ENCODE measurements at regions not wholly inside any gene's neighbourhood (a gene's known extent, or its start where the extent isn't known, plus 50 kb on each side); places are given as distances from the start of the nearest gene placed in this dataset.

- no peaks in the 10 kb centered on the region for H3K4me1 ChIP-seq (ENCODE audit: low read depth, poor library complexity, severe bottlenecking)
- H4K20me1 ChIP-seq (ENCODE audit: insufficient read depth) = no peaks in the 10 kb centered on the region
- H3K27me3 ChIP-seq (ENCODE audit: insufficient read depth, low read depth) = no peaks in the 10 kb centered on the region
- no peak overlapping the region for H3K27ac ChIP-seq
- H2AFZ ChIP-seq (ENCODE audit: low read depth) = no peak overlapping the region
- H3K4me2 ChIP-seq = no peak overlapping the region
- TF ChIP-seq CTCF (conservative IDR thresholded peaks at IDR 0.05; ENCODE audit: low read depth, low read length) = no peak
- no peaks in the 10 kb centered on the region for H3K36me3 ChIP-seq (ENCODE audit: insufficient read depth)
- no peak overlapping the region for H3K9ac ChIP-seq
- no peaks in the 10 kb centered on the region for H3K79me2 ChIP-seq (ENCODE audit: insufficient read depth, low read depth)
- H3K4me3 ChIP-seq (IDR thresholded peaks at IDR 0.05; ENCODE audit: insufficient read depth, low read depth, low read length) = no peak overlapping the region
Measured at GRCh38 chr9:96050861-96051155, 175.3 kb downstream of the ERCC6L2 start.

GRCh38 chr9:96050048-96050860 is 174.8 kb downstream of the ERCC6L2 start:
- no peaks in the 10 kb centered on the region for H4K20me1 ChIP-seq (ENCODE audit: insufficient read depth)
- no peak overlapping the region for H3K9ac ChIP-seq
- no peak overlapping the region for H3K27ac ChIP-seq
- H3K79me2 ChIP-seq (ENCODE audit: insufficient read depth, low read depth) = no peaks in the 10 kb centered on the region
- no peaks in the 10 kb centered on the region for H3K4me1 ChIP-seq (ENCODE audit: low read depth, poor library complexity, severe bottlenecking)
- no peak for TF ChIP-seq CTCF (conservative IDR thresholded peaks at IDR 0.05; ENCODE audit: low read depth, low read length)
- H2AFZ ChIP-seq (ENCODE audit: low read depth) = no peak overlapping the region
- H3K4me3 ChIP-seq (IDR thresholded peaks at IDR 0.05; ENCODE audit: insufficient read depth, low read depth, low read length) = no peak overlapping the region
- no peaks in the 10 kb centered on the region for H3K27me3 ChIP-seq (ENCODE audit: insufficient read depth, low read depth)
- H3K36me3 ChIP-seq (ENCODE audit: insufficient read depth) = no peaks in the 10 kb centered on the region
- H3K4me2 ChIP-seq = no peak overlapping the region

GRCh38 chr9:96048956-96049831 is 173.7 kb downstream of the ERCC6L2 start:
- no peak overlapping the region for H2AFZ ChIP-seq (ENCODE audit: low read depth)
- no peaks in the 10 kb centered on the region for H3K79me2 ChIP-seq (ENCODE audit: insufficient read depth, low read depth)
- no peak overlapping the region for H3K4me2 ChIP-seq
- H3K27me3 ChIP-seq (ENCODE audit: insufficient read depth, low read depth) = no peaks in the 10 kb centered on the region
- H4K20me1 ChIP-seq (ENCODE audit: insufficient read depth) = no peaks in the 10 kb centered on the region
- no peak for TF ChIP-seq CTCF (conservative IDR thresholded peaks at IDR 0.05; ENCODE audit: low read depth, low read length)
- no peak overlapping the region for H3K27ac ChIP-seq
- no peaks in the 10 kb centered on the region for H3K4me1 ChIP-seq (ENCODE audit: low read depth, poor library complexity, severe bottlenecking)
- no peak overlapping the region for H3K9ac ChIP-seq
- no peaks in the 10 kb centered on the region for H3K36me3 ChIP-seq (ENCODE audit: insufficient read depth)
- H3K4me3 ChIP-seq (IDR thresholded peaks at IDR 0.05; ENCODE audit: insufficient read depth, low read depth, low read length) = no peak overlapping the region

- H4K20me1 ChIP-seq (ENCODE audit: insufficient read depth) = no peaks in the 10 kb centered on the region
- no peak overlapping the region for H3K27ac ChIP-seq
- no peak overlapping the region for H2AFZ ChIP-seq (ENCODE audit: low read depth)
- no peaks in the 10 kb centered on the region for H3K36me3 ChIP-seq (ENCODE audit: insufficient read depth)
- H3K79me2 ChIP-seq (ENCODE audit: insufficient read depth, low read depth) = no peaks in the 10 kb centered on the region
- TF ChIP-seq CTCF (conservative IDR thresholded peaks at IDR 0.05; ENCODE audit: low read depth, low read length) = no peak
- H3K9ac ChIP-seq = no peak overlapping the region
- H3K4me1 ChIP-seq (ENCODE audit: low read depth, poor library complexity, severe bottlenecking) = no peaks in the 10 kb centered on the region
- H3K4me3 ChIP-seq (IDR thresholded peaks at IDR 0.05; ENCODE audit: insufficient read depth, low read depth, low read length) = no peak overlapping the region
- H3K27me3 ChIP-seq (ENCODE audit: insufficient read depth, low read depth) = no peaks in the 10 kb centered on the region
- H3K4me2 ChIP-seq = no peak overlapping the region
Measured at GRCh38 chr9:96048104-96048955, 172.8 kb downstream of the ERCC6L2 start.

Measured in KMS-11 (cell line).